Fibroblast of skin of left biceps (primary cell): ENCODE measurements at regions not wholly inside any gene's neighbourhood (a gene's known extent, or its start where the extent isn't known, plus 50 kb on each side); places are given as distances from the start of the nearest gene placed in this dataset.

Experiments
- DNase-seq, 2 experiments: peaks; one replicate each; pipeline ENCODE4 v3.0.0-alpha.2; 2013; ENCODE audit warnings: low read depth in 2 of 2

GRCh38 chr11:45554230-45554967 lies 111.0 kb downstream of the CHST1 start:
- DNase-seq: no peak

- DNase-seq: no peak
Measured at GRCh38 chr11:45553383-45553936, 112.0 kb downstream of the CHST1 start.

GRCh38 chr11:45551191-45551713 lies 114.2 kb downstream of the CHST1 start:
- no peak for DNase-seq

GRCh38 chr11:45549257-45549656 lies 116.2 kb downstream of the CHST1 start:
- DNase-seq: no peak

GRCh38 chr11:45546366-45546765 lies 119.1 kb downstream of the CHST1 start:
- no peak for DNase-seq

GRCh38 chr11:45544826-45545225 lies 120.6 kb downstream of the CHST1 start:
- no peak for DNase-seq

GRCh38 chr11:45543808-45544422 lies 121.5 kb downstream of the CHST1 start:
- DNase-seq: no peak

- DNase-seq: no peak
Measured at GRCh38 chr11:45543081-45543480, 122.3 kb downstream of the CHST1 start.

- DNase-seq: no peak
Measured at GRCh38 chr11:45541693-45542434, 123.6 kb downstream of the CHST1 start.

- no peak for DNase-seq
Measured at GRCh38 chr11:45538939-45539338, 126.5 kb downstream of the CHST1 start.

GRCh38 chr11:45538363-45538762 lies 127.1 kb downstream of the CHST1 start:
- DNase-seq: no peak

- no peak for DNase-seq
Measured at GRCh38 chr11:45537614-45538013, 127.8 kb downstream of the CHST1 start.

- no peak for DNase-seq
Measured at GRCh38 chr11:45535033-45535432, 130.4 kb downstream of the CHST1 start.

- no peak for DNase-seq
Measured at GRCh38 chr11:45534132-45534531, 131.3 kb downstream of the CHST1 start.

GRCh38 chr11:45532546-45532945 lies 132.9 kb downstream of the CHST1 start:
- DNase-seq: no peak

GRCh38 chr11:45530776-45531175 lies 134.6 kb downstream of the CHST1 start:
- DNase-seq: no peak

GRCh38 chr11:45530111-45530510 lies 135.3 kb downstream of the CHST1 start:
- no peak for DNase-seq

- no peak for DNase-seq
Measured at GRCh38 chr11:45528435-45528834, 137.0 kb downstream of the CHST1 start.

GRCh38 chr11:45527898-45528297 lies 137.5 kb downstream of the CHST1 start:
- DNase-seq: no peak

GRCh38 chr11:45525393-45525792 lies 140.0 kb downstream of the CHST1 start:
- DNase-seq: no peak

- no peak for DNase-seq
Measured at GRCh38 chr11:45523760-45524159, 141.7 kb downstream of the CHST1 start.

- DNase-seq: no peak
Measured at GRCh38 chr11:45518833-45519535, 146.4 kb downstream of the CHST1 start.
